Hepatocyte (in vitro differentiated cells): ENCODE measurements at regions not wholly inside any gene's neighbourhood (a gene's known extent, or its start where the extent isn't known, plus 50 kb on each side); places are given as distances from the start of the nearest gene placed in this dataset.

Experiments
- DNase-seq: peaks from one replicate; pipeline ENCODE4 v3.0.0-alpha.2; 2016; ENCODE audit warnings: low spot score
- H2AFZ ChIP-seq: fragments of 200-600 bp; sonication (generic); 2 replicates; pipeline ENCODE4 v1.6.0; 2016; ENCODE audit warnings: antibody characterized with exemption, mild to moderate bottlenecking
- H3K27ac ChIP-seq: fragments of 200-600 bp; sonication (generic); 2 replicates; pipeline ENCODE4 v1.5.1; 2016; ENCODE audit warnings: mild to moderate bottlenecking
- H3K27me3 ChIP-seq: fragments of 200-600 bp; sonication (generic); 2 replicates; pipeline ENCODE4 v1.6.1; 2016
- H3K36me3 ChIP-seq: fragments of 200-600 bp; sonication (generic); replicated peaks from 2 replicates; pipeline ENCODE4 v1.5.1; 2016; ENCODE audit warnings: low read depth; ENCODE audit not compliant: insufficient read depth
- H3K4me1 ChIP-seq: fragments of 200-600 bp; sonication (generic); 2 replicates; pipeline ENCODE4 v1.5.1; 2016; ENCODE audit warnings: mild to moderate bottlenecking, moderate library complexity; ENCODE audit not compliant: insufficient read depth
- H3K4me2 ChIP-seq: fragments of 200-600 bp; sonication (generic); 2 replicates; pipeline ENCODE4 v1.6.0; 2016
- H3K4me3 ChIP-seq: fragments of 200-600 bp; sonication (generic); 2 replicates; pipeline ENCODE4 v1.5.1; 2016; ENCODE audit warnings: mild to moderate bottlenecking
- H3K79me2 ChIP-seq: fragments of 200-600 bp; sonication (generic); 2 replicates; pipeline ENCODE4 v1.6.0; 2017; ENCODE audit warnings: mild to moderate bottlenecking
- H3K9me2 ChIP-seq: fragments of 200-600 bp; sonication (generic); replicated peaks from 2 replicates; pipeline ENCODE4 v1.6.0; 2017; ENCODE audit warnings: mild to moderate bottlenecking; ENCODE audit not compliant: insufficient read depth
- H3K9me3 ChIP-seq: fragments of 200-600 bp; sonication (generic); 2 replicates; pipeline ENCODE4 v1.5.1; 2016; ENCODE audit warnings: low read depth, mild to moderate bottlenecking
- H4K20me1 ChIP-seq: fragments of 200-600 bp; sonication (generic); 2 replicates; pipeline ENCODE4 v1.6.0; 2016; ENCODE audit warnings: mild to moderate bottlenecking; ENCODE audit not compliant: insufficient read depth, poor library complexity, severe bottlenecking
- CTCF ChIP-seq: fragments of 200-600 bp; sonication (generic); IDR thresholded peaks from 2 replicates; pipeline ENCODE4 v1.5.1; 2016; ENCODE audit warnings: antibody characterized with exemption, mild to moderate bottlenecking; ENCODE audit not compliant: poor library complexity
- EZH2 ChIP-seq: fragments of 200-600 bp; sonication (generic); IDR thresholded peaks from 2 replicates; pipeline ENCODE4 v1.6.1; 2016; ENCODE audit warnings: antibody characterized with exemption, mild to moderate bottlenecking, borderline replicate concordance
- EZH2phosphoT487 ChIP-seq: fragments of 200-600 bp; sonication (generic); IDR thresholded peaks from one replicate; pipeline ENCODE4 v1.6.1; 2018; ENCODE audit warnings: antibody characterized with exemption, mild to moderate bottlenecking, low read depth, moderate library complexity; ENCODE audit not compliant: unreplicated experiment, severe bottlenecking
- WGBS: methylation state at CpG from one replicate; pipeline ENCODE4 v1.1.6; 2016; ENCODE audit warnings: low lambda C conversion rate; ENCODE audit errors: missing lambda C conversion rate; 5-methylcytosine and 5-hydroxymethylcytosine counted together

- peak; percentile 43 for DNase-seq
- H3K4me3 ChIP-seq, result no peak overlapping the region
- H2AFZ ChIP-seq, result no peak overlapping the region
- peaks cover 19% of the 10 kb centered on the region for H3K4me1 ChIP-seq
- no peaks in the 10 kb centered on the region for H3K36me3 ChIP-seq
- TF ChIP-seq CTCF (peak; percentile 36), EZH2phosphoT487 (no peak), EZH2 (no peak)
- no peaks in the 10 kb centered on the region for H3K27me3 ChIP-seq
- H3K79me2 ChIP-seq, result no peaks in the 10 kb centered on the region
- no peak overlapping the region for H3K4me2 ChIP-seq
- WGBS, result 65% methylated on average over 5 of the region's 5 CpGs
- H3K27ac ChIP-seq, result no peak overlapping the region
- H3K9me2 ChIP-seq, result no peaks in the 10 kb centered on the region
- no peaks in the 10 kb centered on the region for H4K20me1 ChIP-seq
- H3K9me3 ChIP-seq, result no peaks in the 10 kb centered on the region
These were observed 96.6 kb downstream of the SPTSSA start for GRCh38 chr14:34365309-34365915.

- WGBS, result 87% methylated on average over 6 of the region's 6 CpGs
- H3K4me2 ChIP-seq, result no peak overlapping the region
- DNase-seq, result no peak
- TF ChIP-seq EZH2 (no peak), EZH2phosphoT487 (no peak), CTCF (no peak)
- H3K4me1 ChIP-seq, result peaks cover 10% of the 10 kb centered on the region
- no peaks in the 10 kb centered on the region for H4K20me1 ChIP-seq
- H3K27ac ChIP-seq, result no peak overlapping the region
- H3K36me3 ChIP-seq, result no peaks in the 10 kb centered on the region
- no peak overlapping the region for H2AFZ ChIP-seq
- H3K4me3 ChIP-seq, result no peak overlapping the region
- no peaks in the 10 kb centered on the region for H3K9me3 ChIP-seq
- H3K27me3 ChIP-seq, result no peaks in the 10 kb centered on the region
- no peaks in the 10 kb centered on the region for H3K9me2 ChIP-seq
- no peaks in the 10 kb centered on the region for H3K79me2 ChIP-seq
These were observed 97.8 kb downstream of the SPTSSA start for GRCh38 chr14:34364201-34364600.

GRCh38 chr14:34363733-34364134 lies 98.3 kb downstream of the SPTSSA start:
- no peaks in the 10 kb centered on the region for H3K27me3 ChIP-seq
- H3K4me3 ChIP-seq, result no peak overlapping the region
- H3K36me3 ChIP-seq, result no peaks in the 10 kb centered on the region
- DNase-seq, result no peak
- peaks cover 5% of the 10 kb centered on the region for H3K4me1 ChIP-seq
- 63% methylated on average over 6 of the region's 6 CpGs for WGBS
- H3K9me2 ChIP-seq, result no peaks in the 10 kb centered on the region
- no peaks in the 10 kb centered on the region for H3K79me2 ChIP-seq
- no peaks in the 10 kb centered on the region for H4K20me1 ChIP-seq
- H2AFZ ChIP-seq, result no peak overlapping the region
- H3K4me2 ChIP-seq, result no peak overlapping the region
- H3K9me3 ChIP-seq, result no peaks in the 10 kb centered on the region
- H3K27ac ChIP-seq, result no peak overlapping the region
- TF ChIP-seq CTCF (no peak), EZH2phosphoT487 (no peak), EZH2 (no peak)
